Mammary epithelial cell (primary cell): ENCODE measurements at regions not wholly inside any gene's neighbourhood (a gene's known extent, or its start where the extent isn't known, plus 50 kb on each side); places are given as distances from the start of the nearest gene placed in this dataset.

Experiments used
- EZH2 ChIP-seq: IDR thresholded peaks from 2 replicates; pipeline ENCODE4 v1.6.1; 2012; ENCODE audit warnings: low read length, inconsistent platforms, borderline replicate concordance
- TF ChIP-seq, protein P1 (sequence below), 2 donors: IDR thresholded peaks in 1 of 2; conservative IDR thresholded peaks in 1 of 2; 2 replicates each; pipeline ENCODE4 v1.5.1; 2011 to 2012; ENCODE audit warnings: inconsistent platforms in 2 of 2, low read length in 2 of 2, mild to moderate bottlenecking in 2 of 2, control low read depth in 1 of 2, low read depth in 1 of 2; ENCODE audit not compliant: insufficient read depth in 1 of 2; ENCODE audit errors: extremely low read depth in 1 of 2

DNA sequence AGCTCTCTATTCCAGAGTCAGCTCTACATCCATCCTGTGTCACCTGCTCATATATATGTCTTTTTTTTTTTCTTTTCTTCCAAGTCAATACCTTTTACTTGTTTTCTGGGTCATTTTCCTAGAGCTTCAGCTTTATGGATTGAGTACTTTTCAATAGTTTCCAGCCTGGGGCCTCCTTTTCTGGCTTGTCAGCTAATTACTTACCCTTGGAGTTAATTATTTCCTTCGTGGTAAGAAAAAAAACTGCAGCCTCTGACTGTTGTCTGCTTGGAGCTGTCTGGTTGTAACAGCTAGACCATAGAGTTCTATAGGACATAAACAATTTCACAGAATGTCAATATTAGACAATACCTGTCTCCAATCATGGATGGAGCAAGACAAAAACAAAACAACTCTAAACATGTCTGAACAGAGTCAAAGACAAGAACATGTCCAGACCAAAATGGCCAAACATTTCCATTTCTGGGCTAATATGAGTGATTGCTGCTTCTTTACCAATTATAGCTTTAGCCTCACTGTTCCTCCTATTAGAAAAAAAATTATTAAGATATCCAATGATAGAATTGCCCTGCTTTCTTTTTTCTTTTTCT, 643.1 kb downstream of the SLC4A3 start:
- TF ChIP-seq, protein P1, sequence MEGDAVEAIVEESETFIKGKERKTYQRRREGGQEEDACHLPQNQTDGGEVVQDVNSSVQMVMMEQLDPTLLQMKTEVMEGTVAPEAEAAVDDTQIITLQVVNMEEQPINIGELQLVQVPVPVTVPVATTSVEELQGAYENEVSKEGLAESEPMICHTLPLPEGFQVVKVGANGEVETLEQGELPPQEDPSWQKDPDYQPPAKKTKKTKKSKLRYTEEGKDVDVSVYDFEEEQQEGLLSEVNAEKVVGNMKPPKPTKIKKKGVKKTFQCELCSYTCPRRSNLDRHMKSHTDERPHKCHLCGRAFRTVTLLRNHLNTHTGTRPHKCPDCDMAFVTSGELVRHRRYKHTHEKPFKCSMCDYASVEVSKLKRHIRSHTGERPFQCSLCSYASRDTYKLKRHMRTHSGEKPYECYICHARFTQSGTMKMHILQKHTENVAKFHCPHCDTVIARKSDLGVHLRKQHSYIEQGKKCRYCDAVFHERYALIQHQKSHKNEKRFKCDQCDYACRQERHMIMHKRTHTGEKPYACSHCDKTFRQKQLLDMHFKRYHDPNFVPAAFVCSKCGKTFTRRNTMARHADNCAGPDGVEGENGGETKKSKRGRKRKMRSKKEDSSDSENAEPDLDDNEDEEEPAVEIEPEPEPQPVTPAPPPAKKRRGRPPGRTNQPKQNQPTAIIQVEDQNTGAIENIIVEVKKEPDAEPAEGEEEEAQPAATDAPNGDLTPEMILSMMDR (conservative IDR thresholded peaks at IDR 0.05 in 1 of 2, IDR thresholded peaks at IDR 0.05 in 1 of 2; ENCODE audit: extremely low read depth in 1 of 2, insufficient read depth in 1 of 2, low read depth in 1 of 2, low read length in 2 of 2) = no peak
- TF ChIP-seq EZH2 = no peak
